GM18909 (cell line): ENCODE measurements at regions not wholly inside any gene's neighbourhood (a gene's known extent, or its start where the extent isn't known, plus 50 kb on each side); places are given as distances from the start of the nearest gene placed in this dataset.

Experiments
- ATAC-seq: cut with Tn5 transposase; IDR thresholded peaks from one replicate; pipeline ENCODE4 v1.9.1; 2021; ENCODE audit warnings: mild to moderate bottlenecking; ENCODE audit not compliant: unreplicated experiment, poor library complexity

GRCh38 chr9:4921449-4921848 lies 63.6 kb upstream of the JAK2 start:
- no peak for ATAC-seq

DNA sequence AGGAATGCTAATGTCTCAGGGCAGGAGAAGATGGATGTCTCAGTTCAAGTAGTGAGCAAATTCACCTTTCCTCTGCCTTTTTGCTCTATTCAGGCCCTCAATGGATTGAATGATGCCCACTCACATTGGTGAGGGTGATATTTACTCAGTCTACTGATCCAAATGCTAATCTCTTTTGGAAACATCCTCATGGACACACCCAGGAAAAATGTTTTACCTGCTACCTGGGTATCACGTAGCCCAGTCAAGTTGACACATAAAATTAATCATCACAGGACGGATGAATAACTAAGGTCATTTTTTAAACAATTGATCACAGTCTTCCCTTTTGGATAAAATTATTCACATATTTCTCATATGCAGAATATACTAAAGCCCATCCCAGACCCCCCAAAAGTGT lies 63.0 kb upstream of the JAK2 start:
- ATAC-seq, result no peak

DNA sequence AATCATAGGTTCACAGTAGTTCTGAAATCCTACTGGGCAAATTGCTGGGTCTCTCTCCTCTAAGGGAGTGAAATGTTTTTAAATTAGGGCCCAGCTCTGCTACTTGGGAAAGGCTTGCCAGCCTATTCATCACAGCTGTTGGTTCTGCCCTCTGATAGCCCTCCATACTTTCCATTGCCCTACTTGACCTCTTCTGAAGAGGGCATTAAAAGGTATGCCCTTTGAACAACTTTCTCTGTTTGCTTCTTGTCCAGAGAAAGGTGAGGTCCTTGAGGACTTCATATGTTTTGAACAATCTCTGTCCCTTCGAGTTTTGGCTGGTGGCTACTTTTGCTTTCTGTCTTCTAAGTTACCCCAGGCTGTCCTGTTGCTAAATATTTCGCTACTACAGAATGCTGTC lies 62.3 kb upstream of the JAK2 start:
- ATAC-seq, result no peak

GRCh38 chr9:4923141-4923540 lies 61.9 kb upstream of the JAK2 start:
- no peak for ATAC-seq

DNA sequence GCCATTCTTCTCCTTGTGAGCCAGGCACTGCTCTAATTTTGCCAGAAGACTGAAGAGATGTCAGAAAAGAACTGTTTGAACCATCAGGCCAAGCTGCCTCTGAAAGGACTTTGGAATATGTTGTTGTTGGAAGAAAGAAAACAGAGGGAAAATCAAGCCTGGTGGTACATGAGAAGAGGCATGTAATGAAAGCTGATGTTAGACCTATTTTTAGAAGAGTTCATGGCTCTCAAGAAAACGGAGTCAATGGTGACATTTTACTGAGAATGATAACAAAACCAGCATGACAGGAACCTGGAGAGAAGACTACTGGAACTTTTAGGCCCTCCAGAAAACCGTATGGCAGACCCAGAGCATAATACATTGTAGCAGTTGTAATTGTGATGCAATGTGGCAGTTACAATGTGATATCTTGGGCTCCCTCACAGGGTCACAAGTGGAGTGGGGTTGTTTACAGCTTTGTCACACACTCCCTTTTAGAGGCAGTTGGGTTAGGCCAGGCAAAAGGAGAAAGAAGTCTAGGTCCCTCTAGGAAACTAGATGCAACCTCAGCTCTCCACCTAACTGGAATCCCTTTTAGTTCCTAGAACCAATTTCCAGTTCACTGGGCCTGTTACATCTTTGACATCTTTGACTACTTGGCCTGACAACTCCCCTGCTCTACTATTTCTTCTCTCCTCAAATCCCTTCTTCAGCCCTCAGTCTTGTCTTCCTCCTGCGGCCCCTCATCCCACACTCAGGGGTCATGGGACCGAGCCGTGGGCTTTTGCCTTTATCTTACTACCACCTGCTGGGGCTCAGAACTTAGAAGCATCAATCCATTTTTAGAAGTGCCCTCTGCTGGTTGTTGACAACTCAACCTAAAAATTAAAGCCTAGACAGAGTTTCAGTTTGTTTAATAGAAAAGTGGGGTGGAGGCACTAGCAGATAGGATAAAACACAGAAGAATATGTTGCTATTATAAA lies 61.2 kb upstream of the JAK2 start:
- peak; percentile 69 for ATAC-seq

- ATAC-seq, result no peak
These were observed 58.8 kb upstream of the JAK2 start for GRCh38 chr9:4926239-4926638.

GRCh38 chr9:4927043-4927471 lies 58.0 kb upstream of the JAK2 start:
- ATAC-seq, result peak; percentile 48

DNA sequence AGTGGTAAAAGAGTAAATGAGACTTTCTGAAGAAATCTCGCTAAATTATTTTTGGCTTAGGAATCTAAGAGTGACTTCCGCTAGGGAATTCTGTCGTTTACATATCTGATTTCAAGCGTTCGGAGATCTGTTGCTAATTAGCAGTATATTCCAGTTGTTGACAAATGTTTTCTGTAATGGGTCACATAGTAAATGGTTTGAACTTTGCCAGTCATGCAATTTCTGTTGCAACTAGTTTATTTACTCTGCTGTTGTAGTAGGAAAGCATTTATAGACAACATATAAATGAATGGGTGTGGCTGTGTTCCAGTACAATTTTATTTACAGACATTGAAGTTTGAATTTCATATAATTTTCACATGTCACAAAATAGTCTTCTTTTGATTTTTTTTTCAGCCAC lies 57.4 kb upstream of the JAK2 start:
- ATAC-seq, result no peak

GRCh38 chr9:4929917-4930316 lies 55.2 kb upstream of the JAK2 start:
- no peak for ATAC-seq

DNA sequence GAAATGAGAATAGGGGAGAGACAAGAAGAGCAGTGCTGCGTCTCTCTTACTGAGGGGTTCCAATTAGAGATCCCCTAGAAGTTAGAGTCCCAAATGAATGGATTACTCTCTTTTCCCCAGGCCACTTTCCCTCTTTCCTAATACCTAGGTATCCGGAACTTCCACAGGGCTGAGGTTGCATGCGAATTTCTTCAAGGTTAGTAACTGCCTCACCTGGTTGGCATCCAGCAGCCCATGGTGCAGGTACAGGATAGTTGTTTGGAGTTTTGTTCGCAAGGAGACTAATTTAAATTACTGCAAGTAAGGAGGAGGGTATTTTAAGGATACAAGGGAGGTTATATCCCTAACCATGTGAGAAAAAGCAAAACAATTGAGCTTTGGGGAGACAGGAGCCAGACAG lies 52.4 kb upstream of the JAK2 start:
- no peak for ATAC-seq

- no peak for ATAC-seq
These were observed 51.9 kb upstream of the JAK2 start for GRCh38 chr9:4933177-4933576.

- ATAC-seq, result no peak
These were observed 51.2 kb upstream of the JAK2 start for GRCh38 chr9:4933861-4934260.

DNA sequence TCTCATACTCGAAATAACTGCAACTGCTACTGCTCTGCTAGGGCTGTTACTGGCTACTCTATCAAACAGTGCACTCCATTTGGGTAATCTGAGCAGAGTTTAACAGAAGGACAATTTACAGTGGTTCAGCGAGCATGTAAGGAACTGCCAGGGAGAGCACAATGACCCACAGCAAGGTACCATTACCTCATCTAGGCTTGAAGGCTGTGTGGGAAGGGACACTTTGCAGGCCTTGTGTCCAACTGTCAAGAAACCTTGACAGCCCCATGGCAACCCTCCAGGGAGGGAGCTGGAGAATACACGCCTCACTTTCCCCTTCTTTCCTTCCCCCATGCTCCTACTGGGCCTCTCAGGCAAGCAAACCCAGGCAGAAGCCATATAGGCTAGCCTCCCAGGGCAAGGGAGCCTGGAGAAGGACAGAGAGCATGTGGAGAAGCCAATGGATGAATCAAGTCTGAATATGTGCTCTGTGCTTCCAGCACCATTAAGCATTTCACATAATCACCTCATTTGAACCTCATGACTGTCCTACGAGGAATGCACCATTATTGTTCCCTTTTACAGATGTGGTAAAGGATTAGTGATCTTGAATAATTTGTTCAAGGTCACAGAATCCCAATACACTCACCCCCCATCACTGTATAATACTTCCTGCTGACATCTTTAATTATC lies 49.9 kb upstream of the JAK2 start:
- ATAC-seq, result no peak
